ENCODE measurements at regions not wholly inside any gene's neighbourhood (a gene's known extent, or its start where the extent isn't known, plus 50 kb on each side); places are given as distances from the start of the nearest gene placed in this dataset.
"Not testable (repeated sequence)": the region's sequence is repeated elsewhere in the genome, so short reads cannot be mapped to it uniquely, and the experiment has no call there.

DNA sequence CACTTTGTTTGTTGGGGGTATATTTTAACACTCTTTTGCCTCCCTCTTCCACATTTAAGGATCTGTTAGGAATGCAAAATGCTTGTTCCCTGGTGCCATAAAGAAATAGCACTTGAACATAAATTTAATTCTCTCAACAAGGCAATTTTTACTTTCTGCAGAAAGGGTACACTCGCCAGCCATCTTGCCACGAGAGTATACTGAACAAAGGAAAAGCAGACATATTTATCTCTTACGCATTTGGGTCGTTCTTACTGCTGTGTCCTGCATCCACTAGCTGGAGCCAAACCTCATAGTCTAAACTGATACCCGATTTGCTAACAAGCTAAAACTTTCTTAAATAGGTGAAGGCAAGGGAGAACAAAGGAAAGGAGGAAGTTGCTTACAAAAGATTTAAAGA, 129.5 kb downstream of the B3GNT2 start:
- no peak for DNase-seq

DNA sequence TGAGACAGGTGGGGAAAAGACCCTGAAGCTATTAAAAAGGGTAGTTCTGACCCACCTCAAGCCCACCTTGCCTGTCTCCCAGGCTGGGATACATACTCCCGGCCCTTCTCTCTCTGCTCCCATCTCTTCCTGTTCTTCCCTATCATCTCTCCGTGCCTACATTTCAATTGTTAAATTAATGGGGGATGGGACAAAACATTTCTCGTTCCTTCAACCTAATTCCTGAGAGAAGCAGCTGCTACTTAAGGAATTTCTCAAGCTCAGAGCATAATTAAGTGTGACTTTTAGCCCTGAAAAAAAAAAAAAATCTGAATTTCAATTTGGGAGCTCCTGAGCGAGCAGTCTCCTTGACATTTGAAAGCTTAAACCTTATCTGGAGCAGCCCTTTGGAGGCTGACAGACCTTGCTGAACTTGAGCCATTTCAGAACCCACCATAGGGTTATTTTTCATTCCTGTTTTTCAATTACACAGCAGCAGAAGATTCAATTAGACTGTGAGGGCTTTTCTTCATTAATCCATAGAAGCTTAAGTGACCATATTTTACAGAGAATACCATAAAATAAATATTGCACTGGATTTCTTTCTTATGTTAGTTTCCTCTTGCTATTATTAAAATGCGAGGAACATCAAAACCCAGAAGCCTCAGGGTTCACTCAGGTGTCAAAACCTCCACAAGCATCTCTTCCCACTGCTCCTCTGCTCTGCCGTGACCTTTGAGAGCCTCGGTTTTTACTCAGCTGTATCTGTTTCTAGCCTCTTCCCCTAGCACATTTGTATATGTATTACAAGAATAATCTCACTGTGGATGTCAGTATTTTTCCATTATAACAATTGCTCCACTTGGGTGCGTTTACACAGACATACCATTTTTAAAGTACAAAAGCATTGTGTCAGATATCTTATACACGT, 125.7 kb downstream of the B3GNT2 start:
- no peak for DNase-seq

DNA sequence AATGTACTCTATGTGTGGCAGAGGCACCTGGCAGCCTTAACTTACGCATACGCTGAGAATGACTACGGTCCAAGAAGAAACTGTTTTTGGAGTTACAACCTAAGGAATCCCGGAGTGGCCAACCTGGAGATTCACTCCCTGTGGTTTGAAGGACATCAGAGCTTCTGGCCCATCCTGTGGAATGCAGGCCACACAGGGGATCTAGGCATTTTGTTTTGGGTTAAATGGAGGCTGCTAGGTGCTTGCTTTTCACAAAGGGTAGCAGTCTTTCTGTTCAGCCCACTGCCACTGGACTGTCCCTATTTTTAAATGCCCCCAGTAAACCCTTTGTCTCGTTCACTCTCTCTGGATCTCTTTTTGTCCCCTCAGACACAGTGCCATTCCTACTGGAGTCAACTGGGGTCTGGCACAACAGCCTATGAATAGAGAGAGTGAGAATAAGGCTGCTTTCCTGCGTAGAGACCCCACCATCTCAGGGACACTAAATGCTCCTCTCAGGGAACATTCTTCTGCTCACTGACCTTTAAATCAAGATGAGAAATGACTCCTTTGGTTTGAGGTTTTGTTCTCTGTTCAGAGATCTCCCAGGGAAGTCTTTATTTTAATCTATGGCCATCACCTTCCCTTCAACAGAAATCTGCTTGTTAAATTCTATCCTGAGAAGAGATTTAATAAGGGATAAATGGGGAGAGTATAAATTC, 124.9 kb downstream of the B3GNT2 start:
- no peak for DNase-seq

DNA sequence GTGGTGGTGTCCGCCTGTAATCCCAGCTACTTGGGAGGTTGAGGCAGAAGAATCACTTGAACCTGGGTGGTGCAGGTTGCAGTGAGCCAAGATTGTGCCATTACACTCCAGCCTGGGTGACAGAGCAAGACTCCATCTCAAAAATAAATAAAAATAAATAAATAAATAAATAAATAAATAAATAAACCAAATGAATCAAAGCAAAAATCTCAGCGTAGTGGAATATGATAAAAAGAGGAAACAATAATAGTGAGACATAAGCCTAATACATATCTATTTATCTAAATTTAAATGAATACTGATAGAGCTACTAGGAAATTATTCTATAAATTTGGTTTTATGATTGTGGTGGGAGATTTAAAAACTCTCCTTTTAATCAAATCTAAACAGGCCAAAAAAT, 124.2 kb downstream of the B3GNT2 start:
- not testable (repeated sequence) for DNase-seq

DNA sequence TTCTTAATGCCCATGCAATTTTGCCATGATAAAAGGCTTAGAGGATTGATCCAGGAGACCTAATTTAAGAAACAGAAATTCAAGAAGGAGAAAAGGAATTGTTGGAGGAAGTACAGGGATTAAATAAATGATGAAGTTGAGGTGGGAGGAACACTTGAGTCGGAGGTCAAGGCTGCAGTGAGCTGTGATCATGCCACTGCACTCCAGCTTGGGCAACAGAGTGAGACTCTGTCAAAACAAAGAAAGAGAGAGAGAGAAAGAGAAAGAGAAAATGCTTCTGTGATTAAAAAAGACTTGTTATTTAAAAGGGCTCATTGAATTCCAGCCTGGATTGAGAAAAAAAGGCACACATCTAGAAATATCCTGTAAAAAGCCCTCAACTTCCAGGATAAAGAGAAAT, 123.2 kb downstream of the B3GNT2 start:
- no peak for DNase-seq

DNA sequence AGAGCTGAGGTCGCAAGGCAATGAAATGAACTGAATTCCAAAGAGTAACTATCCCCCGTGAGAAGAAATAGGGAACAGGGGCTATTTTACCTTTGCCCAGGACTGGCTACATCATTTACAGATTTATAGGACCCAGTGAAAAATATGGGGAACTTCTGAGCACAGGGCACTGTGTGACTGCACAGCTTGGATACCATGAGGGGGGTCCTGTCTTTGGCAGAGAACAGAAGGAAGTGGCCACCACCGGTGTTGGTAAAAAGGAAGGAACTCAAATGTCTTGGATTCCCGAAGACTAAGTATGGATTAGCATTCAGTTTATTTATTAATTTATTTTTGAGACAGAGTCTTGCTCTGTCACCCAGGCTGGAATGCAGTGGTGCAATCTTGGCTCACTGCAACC, 119.6 kb downstream of the B3GNT2 start:
- no peak for DNase-seq

DNA sequence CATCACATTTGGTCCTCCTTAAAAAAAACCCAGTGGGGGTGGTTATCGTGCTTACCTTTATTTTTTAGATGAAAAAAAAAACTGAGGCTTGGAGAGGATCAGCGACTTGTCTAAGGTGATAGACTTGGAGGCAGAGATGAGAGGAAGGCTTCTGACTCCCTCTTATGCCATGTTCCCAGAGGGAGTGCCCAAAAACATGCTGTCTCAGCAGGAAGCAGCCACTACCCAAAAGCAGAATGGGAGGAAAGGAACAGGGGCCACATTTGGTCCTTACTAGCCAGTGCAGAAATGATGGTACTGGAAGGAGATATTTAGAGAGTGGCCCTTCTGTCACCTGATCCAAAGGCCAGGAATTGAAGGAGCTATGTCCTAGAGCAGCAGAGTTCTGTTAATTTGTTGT, 118.4 kb downstream of the B3GNT2 start:
- DNase-seq, result no peak

DNA sequence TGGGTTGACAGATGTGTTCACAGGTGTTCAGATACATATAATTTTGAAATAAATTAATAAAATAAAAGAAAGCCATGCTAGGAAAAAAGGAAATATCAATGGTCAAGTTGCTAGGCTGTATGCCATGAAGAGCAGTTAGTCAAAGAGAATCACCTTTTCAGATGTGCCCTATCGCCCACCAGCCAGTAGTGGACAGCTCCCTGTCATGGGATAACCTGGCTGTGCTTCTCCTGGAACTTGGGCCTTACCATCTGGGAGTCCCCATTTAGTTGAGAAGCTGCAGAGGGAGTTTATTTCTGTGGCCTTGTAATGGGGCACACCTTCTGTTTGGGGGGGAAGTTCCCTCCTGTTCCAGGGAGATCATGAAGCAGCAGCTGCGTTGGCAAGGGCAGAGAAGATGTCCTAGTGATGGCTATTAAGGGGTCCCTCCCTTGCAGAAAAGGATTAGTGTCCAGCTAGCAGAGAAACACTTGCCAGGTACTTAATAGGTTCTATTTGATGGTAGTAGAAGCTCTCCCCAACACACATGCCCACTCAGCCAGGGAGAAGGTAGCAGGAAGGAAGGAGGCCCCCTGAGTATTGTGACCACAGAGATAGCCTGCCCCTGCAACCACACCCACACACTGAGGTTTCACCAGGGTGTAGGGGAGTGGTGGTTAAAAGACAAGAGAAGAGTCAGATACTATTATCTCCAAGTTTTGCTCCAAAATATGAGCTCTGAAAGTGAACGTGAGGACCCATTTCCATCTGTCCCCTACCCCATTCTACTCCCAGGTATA, 117.7 kb downstream of the B3GNT2 start:
- no peak for DNase-seq

DNA sequence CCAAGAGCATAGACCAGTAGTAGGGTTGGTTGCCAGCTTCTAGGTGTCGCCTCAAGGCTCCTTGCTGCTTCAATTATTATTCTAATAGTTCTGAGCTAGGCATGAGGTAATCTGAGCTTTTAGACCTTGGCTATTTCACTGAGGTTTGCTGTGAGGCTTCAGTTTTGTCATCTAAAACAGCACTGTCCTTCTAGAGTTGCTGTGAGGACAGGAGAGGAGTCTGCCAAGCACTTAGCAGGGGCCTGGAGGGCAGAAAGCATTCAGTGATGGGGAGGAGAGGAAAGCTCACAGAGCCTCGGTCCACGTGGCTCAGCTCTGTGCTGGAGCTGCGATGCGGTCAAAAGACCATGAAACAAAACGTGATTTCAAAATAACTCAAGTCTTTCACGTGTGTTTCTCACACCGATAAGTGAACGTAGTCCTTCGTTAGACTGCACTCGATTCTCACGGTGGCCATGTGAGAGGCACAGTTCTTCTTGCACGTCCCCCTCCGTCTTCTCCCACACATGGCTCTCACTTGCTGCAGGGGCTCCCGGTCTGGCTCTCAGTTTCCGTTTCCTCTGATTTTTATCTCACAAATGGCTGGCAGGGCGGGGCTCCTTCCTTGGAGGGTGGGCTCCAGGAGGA, 113.7 kb downstream of the B3GNT2 start:
- DNase-seq, result no peak

DNA sequence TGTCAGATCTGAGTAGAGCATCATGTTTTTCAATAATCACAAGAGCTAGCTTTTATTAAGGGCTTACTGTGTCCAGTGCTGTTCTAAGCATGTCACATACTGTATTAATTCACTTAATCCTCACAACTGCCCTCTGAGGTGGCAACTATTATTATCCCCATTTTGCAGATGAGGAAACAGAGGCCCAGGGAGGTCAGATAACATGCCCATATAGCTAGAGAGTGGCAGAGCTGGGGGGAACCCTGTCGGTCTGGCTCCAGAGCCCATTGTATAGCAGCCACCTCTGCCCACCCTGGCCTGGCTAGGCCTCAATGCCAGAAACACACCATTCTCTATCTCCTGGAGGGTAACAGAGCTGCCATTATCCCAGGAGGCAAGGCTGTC, 113.2 kb downstream of the B3GNT2 start:
- DNase-seq, result no peak

DNA sequence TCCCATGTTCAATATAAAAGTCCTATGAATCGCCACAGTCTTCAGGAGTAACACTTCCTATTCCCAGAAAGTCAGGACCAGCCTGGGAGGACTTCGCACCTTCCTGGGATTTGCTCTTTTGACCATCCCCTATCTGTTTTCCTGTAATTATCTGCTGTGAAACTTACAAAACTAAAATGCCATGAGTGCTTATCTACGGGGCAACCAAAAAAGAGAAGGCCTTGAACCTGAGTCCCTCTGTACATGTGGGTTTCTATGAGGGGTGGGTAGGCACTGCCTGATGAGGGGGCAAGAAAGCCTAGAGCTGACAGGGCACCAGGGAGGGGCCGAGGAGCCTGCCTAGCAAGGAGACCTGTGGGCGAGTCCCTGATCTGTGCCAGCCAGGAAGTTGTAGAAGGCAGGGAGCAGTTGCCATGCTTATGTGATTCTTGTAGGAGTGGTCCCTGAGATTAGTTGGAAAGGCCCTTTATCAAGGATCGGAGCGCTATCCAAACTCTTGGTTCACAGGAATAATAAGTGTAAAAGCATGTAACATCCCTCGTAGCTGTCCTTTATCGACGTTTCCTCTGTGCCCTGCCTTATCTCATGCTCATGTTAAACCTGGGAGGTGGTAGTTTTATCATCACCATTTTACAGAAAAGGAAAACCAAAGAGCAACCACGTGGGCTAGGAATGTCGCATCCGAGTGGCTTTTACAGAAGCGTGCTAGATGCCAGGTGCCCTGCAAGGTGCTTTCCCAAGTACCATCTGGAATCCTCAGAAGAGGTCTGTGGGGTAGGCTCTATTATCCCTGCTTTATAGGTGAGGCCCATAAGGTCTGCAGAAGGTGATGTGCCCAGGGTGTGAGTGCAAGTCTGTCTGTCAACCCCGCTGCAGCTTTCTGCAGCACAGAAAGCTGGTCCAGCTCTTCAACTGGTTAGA, 111.8 kb downstream of the B3GNT2 start:
- no peak for DNase-seq

DNA sequence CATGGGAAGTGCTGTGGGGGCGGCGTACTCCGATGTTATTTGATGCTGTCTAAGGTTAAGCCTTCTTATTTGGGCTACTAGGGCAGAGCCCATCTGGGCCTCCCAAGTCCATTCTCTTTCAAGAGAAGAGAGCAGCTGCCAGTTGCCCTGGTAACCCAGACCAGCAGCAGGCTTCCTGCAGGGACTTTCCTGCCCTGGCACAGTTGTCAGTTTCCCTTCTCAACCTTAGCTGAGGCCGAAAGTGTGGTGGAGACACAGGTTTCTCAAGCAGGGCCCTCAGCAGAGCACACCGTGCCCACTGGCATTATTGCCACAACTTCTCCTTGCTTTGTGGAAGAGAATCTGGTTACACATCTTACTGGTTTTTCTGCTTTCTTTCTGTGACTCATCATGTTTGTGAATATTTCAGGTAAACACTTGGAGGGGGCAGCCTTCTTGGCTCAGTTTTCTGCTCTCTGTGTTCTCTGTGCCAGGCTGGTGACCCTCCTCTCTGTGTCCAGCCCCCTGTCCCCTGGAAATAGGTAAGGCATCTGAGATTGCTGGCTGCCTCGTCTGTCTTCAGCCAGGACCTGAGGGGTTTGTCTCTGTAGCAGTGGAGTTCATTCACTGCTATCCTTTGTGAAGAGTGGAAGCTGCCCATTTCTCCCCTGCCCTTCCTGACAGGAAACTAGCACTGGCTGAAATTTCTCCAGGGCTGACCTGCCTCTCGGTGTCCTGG, 111.0 kb downstream of the B3GNT2 start:
- peak; percentile 47 for DNase-seq

DNA sequence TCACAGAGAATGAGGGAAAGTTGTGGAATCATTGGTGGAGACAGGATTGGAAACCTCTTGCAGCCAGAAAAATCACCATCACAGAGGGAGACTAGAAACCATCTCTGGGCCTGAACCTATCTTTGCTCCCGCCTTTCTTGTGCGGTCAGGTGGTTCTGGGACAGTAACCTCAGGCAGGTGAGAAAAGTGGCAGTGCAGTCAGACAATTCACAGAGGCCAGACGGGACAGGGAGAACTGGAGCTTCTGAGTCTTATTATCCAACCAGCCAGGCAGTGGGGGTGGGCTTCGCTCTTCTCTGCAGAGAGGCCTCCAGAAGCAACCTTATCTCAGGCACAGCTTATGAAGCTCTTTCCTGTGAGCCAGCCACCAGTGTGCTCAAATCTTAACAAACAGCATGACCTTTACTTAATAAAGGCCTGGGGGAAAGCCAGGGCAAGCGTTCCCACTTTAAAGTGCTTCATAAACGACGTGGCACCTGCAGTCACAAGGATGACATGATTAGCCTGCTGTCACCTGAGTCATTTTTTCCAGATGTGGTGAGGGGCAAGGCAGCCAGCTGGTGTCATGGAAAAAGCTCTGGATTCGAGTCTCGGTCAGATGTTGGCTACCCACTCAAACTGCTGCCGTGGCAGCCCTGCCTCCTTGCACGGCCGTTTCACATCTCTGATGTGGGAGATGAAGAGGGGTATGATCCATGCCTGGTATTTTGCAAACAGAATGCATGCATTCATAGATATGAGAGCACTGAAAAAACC, 109.7 kb downstream of the B3GNT2 start:
- DNase-seq, result no peak

DNA sequence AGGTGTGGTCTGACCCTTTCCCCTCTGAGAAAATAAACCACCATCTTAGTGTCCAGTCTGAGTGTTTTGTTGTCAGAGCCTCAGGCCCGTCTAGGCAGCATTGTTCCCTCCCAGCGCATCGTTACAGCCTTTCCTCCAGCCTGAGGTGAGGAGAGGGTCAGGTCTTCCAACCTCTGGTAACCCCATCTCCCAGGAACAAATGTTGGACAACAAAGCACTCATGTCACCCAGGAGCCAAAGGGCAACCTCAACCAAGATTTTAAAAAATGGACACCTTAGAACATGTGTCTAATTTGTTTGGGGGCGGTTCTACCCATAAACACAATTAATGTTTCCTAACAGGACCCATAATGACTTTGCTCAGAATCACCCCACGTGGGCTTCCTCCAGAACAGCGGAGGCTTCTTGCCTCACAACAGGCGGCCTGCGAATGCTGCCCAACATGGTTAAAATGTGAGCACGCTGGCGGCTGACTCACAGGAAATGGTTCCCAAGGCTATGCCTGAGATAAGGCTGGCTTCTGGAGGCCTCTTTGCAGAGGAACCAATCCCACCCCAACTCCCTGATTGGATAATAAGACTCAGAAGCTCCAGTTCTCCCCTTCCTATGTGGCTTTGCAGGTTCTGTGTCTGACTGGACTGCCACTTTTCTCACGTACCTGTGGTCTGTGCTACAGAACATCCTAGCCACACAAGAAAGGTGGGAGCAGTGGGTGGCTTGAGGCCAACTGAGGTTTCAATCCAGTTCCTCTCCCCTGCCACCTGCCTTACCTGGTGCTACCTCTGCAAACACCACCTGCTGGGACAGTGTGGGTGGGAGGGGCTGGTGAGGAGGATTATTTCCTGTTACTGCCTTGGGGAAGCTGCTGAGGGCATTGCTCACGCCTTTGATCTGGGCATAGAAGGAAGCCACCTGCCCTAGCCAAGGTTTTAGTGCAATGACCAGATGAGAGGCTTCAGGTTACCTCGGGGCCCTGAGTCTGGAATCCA, 108.8 kb downstream of the B3GNT2 start:
- DNase-seq, result peak; percentile 84

DNA sequence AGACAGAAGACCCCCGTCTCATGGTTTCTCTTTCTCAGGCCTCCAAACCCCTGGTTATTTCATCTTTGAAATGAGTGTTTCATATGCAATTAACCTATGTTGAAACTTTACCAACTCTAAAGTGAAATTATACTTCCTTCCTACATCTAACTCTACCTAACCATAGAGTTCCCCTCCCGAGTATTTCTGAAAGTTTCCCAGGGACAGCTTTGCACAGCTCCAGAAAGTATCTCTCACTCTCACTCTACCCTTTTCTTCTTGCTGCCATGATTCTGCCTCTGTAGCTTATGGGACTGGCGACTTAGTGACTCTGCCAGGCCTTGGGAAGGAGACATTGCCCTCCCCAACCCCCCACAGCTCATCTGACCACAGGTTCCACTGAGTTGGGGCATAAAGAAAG, 107.9 kb downstream of the B3GNT2 start:
- DNase-seq, result no peak

DNA sequence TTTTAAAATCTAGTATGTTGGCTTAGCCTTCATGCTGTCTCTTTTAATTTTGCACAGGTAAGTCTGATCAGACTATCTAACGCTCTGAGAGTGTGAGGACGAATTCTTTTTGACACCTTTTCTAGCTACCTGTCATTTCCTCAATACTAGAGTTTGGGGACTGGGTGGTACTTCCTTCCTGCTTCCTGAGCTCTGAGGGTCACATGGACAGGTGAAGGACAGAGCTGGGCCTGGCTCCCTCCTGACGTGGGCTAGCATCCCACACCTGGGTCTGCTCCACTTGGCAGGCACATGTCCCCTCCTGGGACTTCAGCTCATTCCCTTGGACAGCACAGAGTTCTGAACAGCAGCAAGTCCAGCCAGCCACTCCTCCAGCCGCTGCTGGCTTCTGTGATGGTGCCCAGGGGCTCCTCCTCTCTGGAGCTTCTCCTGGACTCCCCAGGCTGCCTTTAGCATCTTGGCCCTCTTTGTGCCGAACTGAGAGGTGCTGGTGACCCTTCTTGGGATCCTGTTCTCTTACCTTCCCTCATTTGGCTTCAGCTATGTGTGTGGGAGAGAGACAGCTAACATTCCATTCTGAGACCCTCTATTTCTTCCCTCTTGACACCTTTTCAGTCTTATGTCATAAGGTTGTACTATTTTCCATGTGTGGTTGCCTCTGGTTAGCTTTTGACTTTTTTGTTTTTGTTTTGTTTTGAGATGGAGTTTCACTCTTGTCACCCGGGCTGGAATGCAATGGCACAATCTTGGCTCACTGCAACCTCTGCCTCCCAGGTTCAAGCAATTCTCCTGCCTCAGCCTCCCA, 106.9 kb downstream of the B3GNT2 start:
- no peak for DNase-seq

DNA sequence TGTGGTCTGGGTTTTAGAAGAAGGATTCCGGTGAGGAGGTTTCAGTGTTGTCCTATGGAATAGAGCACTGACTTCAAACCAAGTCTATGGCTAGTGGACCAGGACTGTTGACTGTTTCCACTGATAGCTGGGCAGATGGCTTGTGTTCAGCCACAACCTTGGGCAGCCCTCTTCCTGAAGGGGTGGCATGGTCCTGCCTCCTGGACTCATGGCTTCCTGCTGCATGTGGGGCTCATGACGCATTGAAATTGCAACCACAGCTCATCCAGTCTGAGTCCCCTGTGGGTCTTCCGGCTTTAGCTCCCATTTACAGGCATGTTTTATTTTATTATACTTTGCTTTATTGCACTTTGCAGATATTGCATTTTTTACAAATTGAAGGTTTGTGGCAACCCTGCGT, 105.0 kb downstream of the B3GNT2 start:
- DNase-seq, result no peak

DNA sequence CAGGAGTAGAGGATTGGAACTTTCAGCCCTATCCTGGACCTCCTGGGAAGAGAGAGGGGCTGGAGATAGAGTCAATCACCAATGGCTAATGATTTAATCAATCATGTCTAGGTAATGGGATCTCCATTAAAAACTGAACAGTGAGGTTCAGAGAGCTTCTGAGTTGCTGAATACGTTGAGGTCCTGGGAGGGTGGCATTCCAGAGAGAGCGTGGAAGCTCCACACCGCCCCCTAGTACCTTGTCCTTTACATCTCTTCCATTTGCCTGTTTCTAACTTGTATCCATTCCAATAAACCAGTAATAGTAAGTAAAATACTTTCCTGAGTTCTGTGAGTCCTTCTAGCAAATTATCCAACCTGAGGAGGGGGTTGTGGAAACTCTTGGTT, 101.7 kb downstream of the B3GNT2 start:
- DNase-seq, result no peak

Data from COR-L47 (cell line).